ENCODE measurements at regions not wholly inside any gene's neighbourhood (a gene's known extent, or its start where the extent isn't known, plus 50 kb on each side); places are given as distances from the start of the nearest gene placed in this dataset.

- Histone ChIP-seq H3K36me3 (no peaks in the 10 kb centered on the region), H3K27me3 (no peaks in the 10 kb centered on the region), H3K4me1 (no peaks in the 10 kb centered on the region), H3K9me3 (no peaks in the 10 kb centered on the region), H3K4me3 (no peak overlapping the region), H3K27ac (no peak overlapping the region)
- no peak for TF ChIP-seq POLR2AphosphoS5 (IDR thresholded peaks at IDR 0.05)
- no peak for TF ChIP-seq EP300 (IDR thresholded peaks at IDR 0.05)
- TF ChIP-seq, protein P1, sequence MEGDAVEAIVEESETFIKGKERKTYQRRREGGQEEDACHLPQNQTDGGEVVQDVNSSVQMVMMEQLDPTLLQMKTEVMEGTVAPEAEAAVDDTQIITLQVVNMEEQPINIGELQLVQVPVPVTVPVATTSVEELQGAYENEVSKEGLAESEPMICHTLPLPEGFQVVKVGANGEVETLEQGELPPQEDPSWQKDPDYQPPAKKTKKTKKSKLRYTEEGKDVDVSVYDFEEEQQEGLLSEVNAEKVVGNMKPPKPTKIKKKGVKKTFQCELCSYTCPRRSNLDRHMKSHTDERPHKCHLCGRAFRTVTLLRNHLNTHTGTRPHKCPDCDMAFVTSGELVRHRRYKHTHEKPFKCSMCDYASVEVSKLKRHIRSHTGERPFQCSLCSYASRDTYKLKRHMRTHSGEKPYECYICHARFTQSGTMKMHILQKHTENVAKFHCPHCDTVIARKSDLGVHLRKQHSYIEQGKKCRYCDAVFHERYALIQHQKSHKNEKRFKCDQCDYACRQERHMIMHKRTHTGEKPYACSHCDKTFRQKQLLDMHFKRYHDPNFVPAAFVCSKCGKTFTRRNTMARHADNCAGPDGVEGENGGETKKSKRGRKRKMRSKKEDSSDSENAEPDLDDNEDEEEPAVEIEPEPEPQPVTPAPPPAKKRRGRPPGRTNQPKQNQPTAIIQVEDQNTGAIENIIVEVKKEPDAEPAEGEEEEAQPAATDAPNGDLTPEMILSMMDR (IDR thresholded peaks at IDR 0.05), result no peak
- TF ChIP-seq POLR2A (IDR thresholded peaks at IDR 0.05), result no peak
- DNase-seq (no peak), ATAC-seq (ENCODE audit: low FRiP score in 2 of 2) (no peak)
Observed at GRCh38 chr1:199669916-199670315, 357.6 kb upstream of the NR5A2 start.

- ATAC-seq (ENCODE audit: low FRiP score in 2 of 2), result no peak
- Histone ChIP-seq H3K4me1 (no peaks in the 10 kb centered on the region), H3K9me3 (no peaks in the 10 kb centered on the region), H3K4me3 (no peak overlapping the region), H3K27me3 (no peaks in the 10 kb centered on the region), H3K27ac (no peak overlapping the region), H3K36me3 (no peaks in the 10 kb centered on the region)
- DNase-seq, result no peak
- TF ChIP-seq, protein P1 (IDR thresholded peaks at IDR 0.05), result no peak
- no peak for TF ChIP-seq EP300 (IDR thresholded peaks at IDR 0.05)
- no peak for TF ChIP-seq POLR2A (IDR thresholded peaks at IDR 0.05)
- no peak for TF ChIP-seq POLR2AphosphoS5 (IDR thresholded peaks at IDR 0.05)
- 89 to 93% methylated on average over 3 of the region's 3 CpGs for WGBS, 2 donors
Observed at GRCh38 chr1:199671684-199672083, 355.8 kb upstream of the NR5A2 start.

GRCh38 chr1:199675937-199676336 lies 351.6 kb upstream of the NR5A2 start:
- 92 to 98% methylated on average over 3 of the region's 3 CpGs for WGBS, 2 donors
- TF ChIP-seq EP300 (IDR thresholded peaks at IDR 0.05) (no peak), POLR2AphosphoS5 (IDR thresholded peaks at IDR 0.05) (no peak), POLR2A (IDR thresholded peaks at IDR 0.05) (no peak)
- TF ChIP-seq, protein P1 (IDR thresholded peaks at IDR 0.05), result no peak
- Histone ChIP-seq H3K9me3 (no peaks in the 10 kb centered on the region), H3K27ac (no peak overlapping the region), H3K27me3 (no peaks in the 10 kb centered on the region), H3K36me3 (no peaks in the 10 kb centered on the region), H3K4me3 (no peak overlapping the region), H3K4me1 (no peaks in the 10 kb centered on the region)
- DNase-seq, result no peak
- ATAC-seq (ENCODE audit: low FRiP score in 2 of 2), result no peak

DNA sequence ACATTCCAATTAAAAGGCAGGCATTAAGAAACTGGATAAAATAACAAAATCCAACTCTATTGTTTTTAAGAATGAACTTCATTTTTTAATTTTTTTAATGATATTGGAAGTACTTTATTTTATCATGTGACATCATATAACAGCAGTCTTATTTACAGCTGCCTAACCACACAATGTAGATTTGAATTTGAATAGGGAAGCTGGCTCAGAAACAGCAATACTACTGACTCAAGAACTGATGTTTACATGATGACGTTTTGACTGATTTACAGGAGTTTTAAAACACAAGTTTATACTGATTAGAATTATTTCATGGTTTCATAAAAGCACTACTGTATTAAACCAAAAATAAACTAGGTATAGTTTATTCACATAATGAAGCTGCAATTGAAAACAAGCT lies 348.7 kb upstream of the NR5A2 start:
- H3K36me3 ChIP-seq, result no peaks in the 10 kb centered on the region
- no peak overlapping the region for H3K4me3 ChIP-seq
- no peak overlapping the region for H3K27ac ChIP-seq
- DNase-seq, result no peak
- TF ChIP-seq, protein P1 (IDR thresholded peaks at IDR 0.05), result no peak
- TF ChIP-seq POLR2AphosphoS5 (IDR thresholded peaks at IDR 0.05), result no peak
- no peaks in the 10 kb centered on the region for H3K4me1 ChIP-seq
- H3K9me3 ChIP-seq, result no peaks in the 10 kb centered on the region
- 20 to 41% methylated on average over 1 of the region's 1 CpG for WGBS, 2 donors
- H3K27me3 ChIP-seq, result no peaks in the 10 kb centered on the region
- no peak for ATAC-seq (ENCODE audit: low FRiP score in 2 of 2)

- H3K4me3 ChIP-seq, result no peak overlapping the region
- peaks cover 0 to 3% (median 1%) of the 10 kb centered on the region in 4 donors for H3K4me1 ChIP-seq
- H3K27me3 ChIP-seq, result no peaks in the 10 kb centered on the region
- ATAC-seq (ENCODE audit: low FRiP score in 2 of 2), result no peak
- H3K36me3 ChIP-seq, result no peaks in the 10 kb centered on the region
- H3K27ac ChIP-seq, result no peak overlapping the region
- DNase-seq, result no peak
- TF ChIP-seq POLR2AphosphoS5 (IDR thresholded peaks at IDR 0.05) (no peak), POLR2A (IDR thresholded peaks at IDR 0.05) (no peak)
- H3K9me3 ChIP-seq, result no peaks in the 10 kb centered on the region
Observed at GRCh38 chr1:199682081-199682480, 345.4 kb upstream of the NR5A2 start.

Measured in upper lobe of left lung (tissue), 6 donors.